ENCODE measurements at regions not wholly inside any gene's neighbourhood (a gene's known extent, or its start where the extent isn't known, plus 50 kb on each side); places are given as distances from the start of the nearest gene placed in this dataset.
"Not testable (repeated sequence)": the region's sequence is repeated elsewhere in the genome, so short reads cannot be mapped to it uniquely, and the experiment has no call there.

DNA sequence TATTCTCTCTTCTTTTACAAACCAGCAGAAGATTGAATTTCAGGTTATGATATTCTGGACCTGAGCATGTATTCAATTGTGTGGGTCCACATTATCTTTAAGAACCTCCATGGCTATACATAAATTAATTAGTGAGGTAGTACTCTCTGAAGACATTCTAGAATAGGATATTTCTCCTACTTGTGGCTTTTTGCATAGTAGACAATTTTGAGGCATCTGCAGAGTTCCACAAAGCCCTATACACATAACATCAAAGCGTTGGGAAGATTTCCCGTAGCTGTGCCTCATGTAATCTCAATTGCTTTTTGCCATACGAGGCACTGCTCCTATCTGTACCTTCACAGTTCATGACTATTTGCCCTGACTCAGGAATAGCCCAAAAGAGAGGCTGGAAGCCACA, 395.4 kb upstream of the RGS17 start:
- DNase-seq = no peak

DNA sequence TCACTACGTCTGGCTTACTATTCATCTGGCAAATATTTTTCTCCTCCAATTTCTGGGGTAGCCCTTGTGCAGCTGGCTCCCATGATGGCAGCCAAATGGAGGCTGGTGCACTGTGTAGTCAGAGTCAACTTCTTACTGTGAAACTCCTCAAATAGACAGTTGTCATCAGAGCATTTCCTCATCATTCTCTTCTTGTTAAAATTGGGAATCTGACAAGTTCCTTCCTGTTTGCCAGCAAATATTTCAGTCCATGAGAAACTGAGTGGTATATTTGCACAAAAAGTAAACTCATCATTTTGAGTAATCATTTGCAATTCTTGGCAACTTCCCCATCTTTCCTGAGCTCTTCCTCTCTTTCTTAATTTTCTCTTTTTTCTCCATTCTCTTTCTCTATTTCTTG, 394.9 kb upstream of the RGS17 start:
- no peak for DNase-seq

DNA sequence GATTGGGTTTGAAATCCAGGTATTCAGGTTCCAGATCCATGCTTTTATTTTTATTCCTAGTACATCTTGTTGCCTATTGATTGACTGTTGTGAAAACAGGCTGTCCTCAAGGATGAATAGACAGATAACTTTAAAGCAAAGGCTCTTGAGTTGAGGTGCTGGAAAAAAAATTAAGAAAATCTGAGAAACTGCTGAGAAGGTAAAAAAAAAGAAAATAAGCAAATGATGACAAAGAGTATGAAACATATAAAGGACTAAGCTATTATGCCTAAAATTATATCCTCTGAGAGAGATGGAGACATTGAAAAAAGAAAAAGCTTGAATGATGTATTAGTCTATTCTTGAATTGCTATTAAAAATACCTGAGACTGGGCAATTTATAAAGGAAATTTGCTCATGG, 392.3 kb upstream of the RGS17 start:
- no peak for DNase-seq

DNA sequence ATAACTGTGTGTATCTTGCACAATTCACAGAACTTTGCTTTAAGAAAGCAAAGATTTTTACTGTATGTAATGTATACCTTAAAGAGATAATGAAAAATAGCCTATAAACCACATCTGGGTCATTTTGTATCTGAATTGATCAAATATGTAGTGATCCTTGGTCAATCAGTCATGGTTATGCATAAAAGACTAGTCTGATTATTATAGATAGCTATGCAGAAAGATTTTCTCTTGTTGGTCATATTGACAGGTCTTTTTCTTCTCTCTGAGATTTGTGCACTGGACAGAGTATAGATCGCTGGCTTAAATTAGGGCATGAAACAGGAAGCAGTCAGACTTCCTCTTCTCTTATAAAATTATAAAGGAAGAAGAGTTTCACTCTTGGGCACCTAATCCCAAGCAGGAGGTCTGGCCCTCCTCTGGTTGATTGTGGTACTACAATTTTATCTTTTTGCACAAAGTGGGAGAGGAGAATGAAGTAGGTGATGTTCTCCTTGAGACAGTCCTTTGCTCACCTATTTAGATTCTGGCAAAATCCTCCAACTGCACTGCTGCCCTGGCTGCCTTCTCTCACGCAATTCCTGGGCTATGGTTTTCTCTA, 380.9 kb upstream of the RGS17 start:
- DNase-seq = no peak

DNA sequence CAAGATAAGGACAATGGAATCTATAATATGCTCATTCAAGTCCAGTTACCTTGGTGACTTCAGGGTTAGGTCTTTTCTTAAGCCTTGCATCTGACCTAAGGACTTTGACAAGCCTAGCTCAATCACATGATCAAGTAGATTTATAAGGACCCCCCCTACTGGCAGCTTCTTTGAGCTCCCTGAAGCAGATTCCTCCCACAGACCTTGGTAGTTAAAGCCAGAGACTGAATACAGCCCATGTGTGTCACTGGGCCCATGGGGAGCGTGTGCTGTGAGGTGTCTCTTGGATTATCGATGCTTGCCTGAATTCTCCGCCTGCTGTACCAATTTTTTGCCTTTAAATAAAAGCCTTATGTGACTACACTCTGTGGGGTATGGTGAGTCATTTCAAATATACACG, 372.7 kb upstream of the RGS17 start:
- DNase-seq = no peak

DNA sequence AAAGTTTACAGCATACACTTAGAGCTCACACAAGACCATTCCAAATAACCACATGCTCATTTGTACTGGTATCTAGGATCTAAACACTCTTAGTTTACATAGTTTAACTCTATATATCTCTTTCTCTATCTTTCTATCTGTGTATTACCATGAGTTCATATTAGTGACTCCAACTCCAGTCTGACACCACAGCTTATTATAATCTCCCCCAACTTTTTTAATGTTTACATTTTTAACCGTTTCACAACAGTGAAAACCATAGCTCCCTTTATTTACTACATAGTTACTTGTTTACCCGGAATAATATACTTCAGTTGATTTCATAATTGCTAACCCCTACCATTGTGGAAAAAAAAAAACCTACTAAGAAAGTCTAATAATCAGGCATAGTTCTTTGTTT, 362.4 kb upstream of the RGS17 start:
- no peak for DNase-seq

DNA sequence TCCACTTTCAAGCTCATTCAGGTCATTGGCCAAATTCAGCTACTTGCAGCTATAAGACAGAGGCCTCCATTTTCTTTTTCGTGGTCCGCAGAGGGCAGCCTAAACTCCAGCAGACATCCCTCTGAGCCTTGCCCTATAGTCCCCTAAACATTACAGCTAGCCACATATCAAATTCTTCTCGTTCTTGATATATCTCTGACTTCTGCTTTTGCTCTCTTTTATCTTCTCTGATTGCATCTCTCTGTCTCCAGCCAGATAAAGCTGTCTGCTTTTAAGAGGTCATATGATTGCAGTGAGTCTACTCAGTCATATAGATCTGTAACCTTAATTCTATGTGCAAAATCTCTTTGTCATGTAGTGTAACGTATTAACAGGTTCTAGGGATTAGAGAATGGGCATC, 358.4 kb upstream of the RGS17 start:
- no peak for DNase-seq

DNA sequence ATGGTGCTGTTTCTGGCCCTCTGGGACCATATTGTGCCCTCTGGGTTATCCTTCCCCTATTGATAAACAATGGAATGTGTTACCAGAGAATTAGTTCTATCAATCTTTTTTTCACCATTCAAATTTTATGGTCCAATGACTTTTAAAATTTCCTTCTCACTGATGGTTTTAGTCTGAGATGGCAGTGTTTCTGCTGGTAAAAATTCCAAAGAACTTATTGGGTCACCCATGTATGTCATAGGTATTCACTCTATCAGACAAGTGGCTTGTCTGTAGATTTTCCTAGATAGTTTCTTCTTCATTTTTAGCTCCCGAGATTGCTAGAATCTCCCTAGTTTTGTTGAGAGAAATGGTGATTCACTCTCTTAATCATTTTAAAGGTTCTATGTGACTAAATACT, 357.2 kb upstream of the RGS17 start:
- no peak for DNase-seq

DNA sequence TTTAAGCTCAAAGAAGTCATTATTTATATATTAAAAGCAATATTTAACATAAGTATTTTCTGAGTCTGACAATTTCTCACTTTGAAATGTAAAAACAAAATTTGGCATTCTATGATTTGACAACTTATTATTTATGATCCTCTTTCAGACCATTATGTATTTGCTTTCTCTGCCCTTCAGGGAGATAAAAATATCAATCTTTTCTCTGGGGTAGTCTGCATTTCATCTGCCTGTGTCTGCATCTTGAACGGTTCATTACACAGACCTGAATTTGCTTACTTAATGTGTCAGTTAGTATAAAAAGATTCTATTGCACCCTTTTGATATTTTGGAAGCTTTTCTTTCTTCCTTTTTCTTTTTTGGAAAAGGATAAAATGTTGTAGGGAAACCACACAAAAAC, 354.0 kb upstream of the RGS17 start:
- DNase-seq = no peak

DNA sequence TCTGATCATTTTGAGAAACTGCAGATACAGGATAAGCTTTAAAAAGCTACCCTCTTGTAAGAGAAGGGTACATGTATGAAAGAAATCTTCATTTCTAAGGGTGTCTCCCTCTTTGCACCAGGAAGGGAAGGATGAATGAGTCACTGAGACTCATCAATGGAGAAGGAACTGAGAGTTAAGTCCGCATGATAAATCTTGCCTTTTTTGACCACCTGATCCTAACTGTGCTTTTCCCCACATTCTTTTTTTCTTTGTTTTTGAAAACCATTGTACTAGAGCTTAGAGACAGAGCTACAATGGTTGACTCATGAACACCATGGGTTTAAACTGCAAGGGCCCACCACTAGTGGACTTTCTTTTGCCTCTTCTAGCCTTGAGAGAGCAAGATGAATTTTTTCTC, 353.0 kb upstream of the RGS17 start:
- no peak for DNase-seq

DNA sequence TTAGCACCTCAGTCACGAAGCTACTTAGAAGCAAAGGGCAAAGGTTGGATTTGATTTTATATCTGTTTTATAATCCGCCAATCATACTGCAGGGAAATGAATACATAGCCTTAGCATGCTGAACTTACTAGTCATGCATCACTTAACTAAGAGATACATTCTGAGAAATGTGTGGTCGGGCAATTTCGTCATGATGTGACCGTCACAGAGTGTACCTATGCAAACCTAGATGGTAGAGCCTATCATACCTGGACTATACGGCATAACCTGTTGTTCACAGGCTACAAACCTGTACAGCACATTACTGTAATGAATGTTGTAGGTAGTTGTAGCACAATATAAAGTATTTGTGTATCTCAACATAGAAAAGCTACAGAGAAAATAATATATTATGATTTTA, 345.2 kb upstream of the RGS17 start:
- no peak for DNase-seq

DNA sequence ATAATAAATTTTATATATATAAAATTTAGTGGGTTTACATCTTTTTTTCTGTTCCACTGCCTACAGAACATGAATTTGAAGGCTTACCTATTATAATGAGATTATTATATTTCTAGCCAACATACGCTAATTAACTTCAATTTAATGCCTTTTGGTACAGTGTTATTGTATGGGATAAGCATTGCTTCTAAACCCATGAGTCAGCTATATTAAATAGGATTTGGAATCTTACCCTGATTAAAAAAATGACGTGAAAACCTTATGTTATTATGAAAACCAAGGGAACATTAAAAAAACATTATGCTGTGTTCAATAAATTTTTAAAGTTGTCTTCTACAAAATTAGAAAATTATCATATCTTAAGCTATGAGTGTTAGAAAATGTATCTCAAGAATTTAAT, 334.0 kb upstream of the RGS17 start:
- no peak for DNase-seq

DNA sequence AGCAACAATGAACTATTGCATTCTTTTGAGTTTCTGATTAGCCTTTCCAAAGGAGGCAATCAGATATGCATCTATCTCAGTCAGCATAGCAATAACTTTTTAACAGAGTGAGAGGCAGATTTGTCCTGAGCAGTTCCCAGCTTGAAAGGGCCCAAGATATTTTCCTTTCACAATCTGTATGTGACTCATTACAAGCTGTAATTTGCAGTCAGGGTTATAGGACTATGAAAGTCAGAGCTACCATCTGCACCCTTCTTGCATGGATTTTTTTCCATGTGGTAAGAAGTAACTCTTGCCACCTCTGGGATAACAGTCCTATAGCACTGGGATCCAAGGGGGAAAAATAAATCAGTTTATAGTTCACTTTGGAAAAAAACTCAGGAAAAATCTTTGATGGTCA, 318.2 kb upstream of the RGS17 start:
- no peak for DNase-seq

DNA sequence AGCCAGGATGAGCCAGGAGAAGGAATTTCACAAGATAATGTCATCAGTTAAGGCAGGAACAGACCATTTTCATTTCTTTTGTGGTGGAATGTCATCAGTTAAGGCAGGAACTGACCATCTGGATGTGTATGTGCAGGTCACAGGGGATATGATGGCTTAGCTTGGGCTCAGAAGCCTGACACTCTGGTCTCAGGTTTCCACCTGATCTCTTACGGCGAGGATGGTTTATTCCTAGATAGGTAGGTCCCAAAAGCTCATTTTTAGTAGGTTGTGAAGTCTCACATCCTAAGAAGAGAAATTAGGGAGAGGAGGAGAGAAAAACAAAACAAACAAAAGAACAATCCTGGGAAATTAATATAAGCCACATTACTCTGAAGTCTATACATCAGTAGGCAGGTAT, 311.7 kb upstream of the RGS17 start:
- not testable (repeated sequence) for DNase-seq

DNA sequence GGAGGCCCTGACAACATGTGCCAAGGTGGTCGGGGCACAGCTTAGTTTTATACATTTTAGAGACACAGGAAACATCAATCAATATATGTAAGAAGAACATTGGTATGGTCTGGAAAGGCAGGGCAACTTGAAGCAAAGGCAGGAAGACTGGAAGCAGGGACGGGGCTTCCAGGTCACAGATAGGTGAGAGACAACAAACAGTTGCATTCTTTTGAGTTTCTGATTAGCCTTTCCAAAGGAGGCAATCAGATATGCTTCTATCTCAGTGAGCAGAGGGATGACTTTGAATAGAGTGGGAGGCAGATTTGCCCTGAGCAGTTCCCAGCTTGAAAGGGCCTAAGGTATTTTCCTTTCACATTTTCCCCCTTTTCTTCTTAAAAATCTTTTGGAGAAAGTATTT, 311.0 kb upstream of the RGS17 start:
- no peak for DNase-seq

DNA sequence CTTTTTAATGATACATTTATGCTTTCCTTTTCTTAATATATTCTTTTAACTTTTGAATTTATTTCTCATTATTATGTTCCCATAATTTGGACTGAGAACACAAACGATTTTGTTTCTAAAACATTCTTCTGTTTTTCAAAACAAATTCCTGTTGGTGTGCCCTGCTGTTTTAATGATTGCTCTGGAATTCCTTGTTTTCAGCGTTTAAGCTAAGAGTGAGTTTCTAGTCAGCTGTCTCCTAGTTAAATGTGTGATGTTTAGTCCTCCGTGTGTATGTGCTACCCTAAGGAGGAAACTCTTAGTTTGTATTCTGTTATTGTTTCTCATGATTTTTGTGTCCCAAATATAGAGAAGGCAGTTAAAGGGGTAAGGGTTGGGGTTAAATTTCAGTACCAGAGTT, 306.1 kb upstream of the RGS17 start:
- DNase-seq = no peak

DNA sequence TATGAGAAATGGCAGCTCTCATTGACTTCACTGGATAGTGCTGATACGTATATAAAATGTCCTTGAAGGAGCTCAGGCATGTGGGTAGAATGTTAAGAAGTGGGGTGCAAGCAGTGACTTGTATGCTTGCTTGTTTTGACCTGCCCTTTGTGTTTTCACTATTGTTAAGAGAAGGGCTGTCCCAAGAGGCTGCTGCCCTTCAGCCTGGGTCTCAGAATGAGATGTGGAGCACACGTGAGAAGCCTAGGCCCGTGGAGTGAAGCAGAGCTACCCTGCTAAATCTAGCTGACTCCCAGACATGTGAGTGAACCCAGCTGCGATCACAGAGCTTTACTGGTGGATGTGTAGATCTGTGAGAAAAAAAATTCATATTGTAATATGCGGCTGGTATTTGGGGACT, 305.3 kb upstream of the RGS17 start:
- DNase-seq = no peak

DNA sequence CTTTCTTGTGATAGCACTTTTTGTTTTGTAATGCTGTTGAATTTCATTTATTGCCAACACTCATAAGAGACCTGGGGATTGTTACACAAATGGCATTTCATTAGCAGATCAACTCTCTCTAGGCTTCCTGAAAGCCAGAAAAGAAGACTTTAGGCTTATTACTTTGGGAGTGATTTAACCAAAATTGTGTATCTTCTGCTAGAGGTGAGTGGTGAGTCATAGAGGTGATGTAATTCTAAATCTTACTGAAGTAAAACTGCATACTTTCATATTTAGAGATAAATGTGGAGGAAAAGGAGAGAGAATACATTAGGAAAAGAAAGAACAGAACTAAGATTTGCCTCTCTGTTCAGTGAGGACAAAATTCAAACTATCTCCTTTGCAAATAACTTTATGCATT, 304.7 kb upstream of the RGS17 start:
- DNase-seq = no peak

DNA sequence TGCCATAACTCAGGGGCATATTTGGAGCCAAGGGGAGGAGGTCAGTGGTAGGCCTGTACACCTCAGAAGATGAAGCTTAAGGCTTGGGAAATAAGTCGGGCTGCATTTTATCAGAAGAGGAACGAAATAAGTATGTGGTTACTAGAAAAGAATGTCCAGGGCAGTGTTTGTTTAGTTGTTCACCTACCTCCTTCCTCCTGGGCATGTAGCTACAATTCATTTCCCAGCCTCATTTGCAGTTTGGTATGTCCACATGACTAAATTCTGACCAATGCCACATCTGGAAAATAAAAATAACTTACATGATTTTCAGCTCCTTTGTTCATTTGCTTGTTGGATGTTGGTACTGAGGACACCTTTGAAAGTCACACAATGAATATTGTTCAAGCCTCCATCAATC, 294.5 kb upstream of the RGS17 start:
- DNase-seq = no peak

DNA sequence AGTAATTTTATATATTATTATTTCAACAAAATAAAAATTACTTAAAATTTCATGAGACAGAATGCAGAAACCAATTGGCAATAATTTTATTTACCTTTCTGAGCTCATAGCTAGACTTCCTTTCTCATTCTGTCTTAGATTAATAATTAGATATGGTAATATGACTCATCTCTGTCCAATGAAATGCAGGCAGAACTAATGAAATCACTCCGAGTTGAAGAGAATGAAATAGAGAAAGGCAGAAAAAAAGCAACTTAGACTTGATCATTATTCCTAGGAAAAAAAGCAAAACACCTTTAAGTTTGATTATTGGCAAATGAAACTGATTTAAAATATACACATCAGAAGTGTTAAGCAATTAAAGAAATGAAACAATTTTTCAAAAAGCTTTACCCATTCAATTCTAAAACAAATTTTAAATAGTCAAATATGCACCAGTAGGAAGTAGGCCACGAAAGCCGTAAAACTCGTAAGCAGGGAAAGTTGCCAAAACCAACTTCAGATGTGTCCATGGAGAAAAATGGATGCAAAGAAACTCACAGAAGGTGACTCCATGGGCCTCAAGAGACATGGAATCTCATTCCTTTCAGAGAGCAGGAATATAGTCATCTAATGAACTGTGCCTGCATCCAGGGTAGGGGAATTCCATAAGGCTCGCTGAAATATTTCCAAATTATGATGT, 293.8 kb upstream of the RGS17 start:
- no peak for DNase-seq

DNA sequence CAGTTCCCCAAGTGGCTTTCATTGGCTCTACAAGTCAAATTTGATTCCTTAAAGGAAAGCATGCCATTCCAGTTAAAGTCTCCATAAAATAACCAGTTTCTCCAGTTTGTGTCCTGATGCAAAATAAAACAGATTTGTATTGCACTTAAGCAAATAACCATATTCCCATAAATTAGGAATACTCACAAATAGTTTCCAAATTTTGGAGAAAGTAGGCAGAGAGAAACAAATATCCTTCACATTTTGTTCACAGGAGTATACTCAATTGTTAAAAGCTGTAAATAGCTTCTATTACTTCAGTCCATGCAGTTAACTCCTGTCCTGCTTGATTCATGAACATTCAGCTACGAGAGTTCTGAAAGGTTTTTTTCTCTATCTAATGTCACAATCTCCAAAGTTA, 281.4 kb upstream of the RGS17 start:
- no peak for DNase-seq

DNA sequence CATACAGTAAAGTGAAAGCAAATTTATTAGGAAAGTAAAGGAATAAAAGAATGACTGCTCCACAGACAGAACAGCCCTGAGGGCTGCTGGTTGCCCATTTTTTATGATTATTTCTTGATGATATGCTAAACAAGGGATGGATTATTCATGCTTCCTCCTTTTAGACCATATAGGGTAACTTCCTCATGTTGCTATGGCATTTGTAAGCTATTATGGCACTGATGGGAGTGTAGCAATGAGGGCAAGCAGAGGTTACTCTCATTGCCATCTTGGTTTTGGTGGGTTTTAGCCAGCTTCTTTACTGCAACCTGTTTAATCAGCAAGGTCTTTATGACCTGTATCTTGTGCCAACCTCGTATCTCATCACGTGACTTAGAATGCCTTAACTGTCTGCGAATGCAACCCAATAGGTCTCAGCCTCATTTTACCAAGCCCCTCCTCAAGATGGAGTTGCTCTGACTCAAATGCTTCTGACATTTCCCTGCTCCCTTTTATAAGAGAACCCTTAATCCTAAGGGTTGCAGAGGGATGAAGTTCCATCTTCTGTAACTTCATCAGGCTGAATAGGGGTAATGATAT, 280.1 kb upstream of the RGS17 start:
- no peak for DNase-seq

DNA sequence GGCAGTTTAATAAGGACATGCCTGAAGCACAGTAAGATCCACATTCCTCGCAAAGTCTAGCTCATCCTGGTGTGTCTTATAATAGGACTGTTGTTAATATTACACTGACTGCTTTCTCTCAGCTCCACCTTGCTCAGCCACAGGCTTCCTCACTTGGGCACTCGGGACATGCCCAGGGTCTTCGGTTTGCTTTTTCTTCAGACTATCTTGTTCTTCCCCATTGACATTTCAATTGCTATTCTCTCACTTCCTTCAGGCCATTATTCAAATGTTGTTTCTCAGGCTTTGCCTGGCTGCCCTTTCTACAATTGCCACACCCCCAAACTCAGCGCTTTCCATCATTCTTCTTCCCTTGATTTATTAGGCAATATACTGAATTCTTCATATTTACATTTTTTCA, 274.8 kb upstream of the RGS17 start:
- no peak for DNase-seq

DNA sequence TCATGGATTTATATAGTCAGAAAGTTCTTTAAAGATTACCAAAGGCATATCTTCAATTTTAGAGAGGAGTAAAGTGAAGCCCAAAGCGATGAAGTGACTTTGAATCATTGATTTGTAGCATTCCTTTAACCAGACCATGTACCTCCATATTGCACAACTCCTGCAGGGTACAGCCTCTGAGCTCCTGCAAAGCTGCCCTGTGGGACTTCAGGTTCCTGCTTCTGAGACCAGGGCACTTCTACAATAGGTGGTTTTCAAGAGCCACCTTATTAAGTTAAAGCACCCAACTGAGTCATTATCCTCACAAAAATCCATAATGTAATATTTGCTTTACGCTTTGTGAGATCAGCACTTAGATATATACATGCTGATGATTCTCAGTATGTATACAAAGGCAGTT, 270.7 kb upstream of the RGS17 start:
- no peak for DNase-seq

DNA sequence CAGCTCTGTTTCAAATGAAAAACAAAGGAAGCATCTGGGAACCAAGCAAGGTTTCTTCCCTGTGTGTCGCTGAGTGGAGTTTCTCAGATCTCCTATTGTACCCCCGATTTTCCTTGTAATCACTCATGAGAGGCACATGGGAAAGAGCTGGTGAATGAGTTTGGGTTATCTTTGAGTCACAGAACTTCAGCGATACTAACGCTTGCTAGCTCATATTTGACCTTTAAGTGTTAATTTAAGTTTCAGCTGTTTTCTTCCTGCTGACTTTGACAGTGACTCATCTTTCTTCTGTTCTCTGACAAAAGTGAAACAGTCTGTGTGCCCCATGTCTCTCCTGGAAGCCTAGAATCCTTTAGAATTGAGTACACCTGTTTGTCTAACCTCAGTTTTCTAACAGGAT, 261.1 kb upstream of the RGS17 start:
- DNase-seq = no peak

Measured in NCI-H2107 (cell line).